ENCODE measurements at regions not wholly inside any gene's neighbourhood (a gene's known extent, or its start where the extent isn't known, plus 50 kb on each side); places are given as distances from the start of the nearest gene placed in this dataset.

GRCh38 chr2:3138621-3139020 is 239.0 kb downstream of the EIPR1 start:
- peaks cover 0 to 6% (median 4%) of the 10 kb centered on the region in 4 donors for H3K9me3 ChIP-seq (ENCODE audit: control insufficient read depth in 4 of 4, low read length in 3 of 4)
- H3K27ac ChIP-seq (ENCODE audit: low read depth in 1 of 2, low read length in 2 of 2): no peak overlapping the region
- H3K9ac ChIP-seq (ENCODE audit: low read depth in 1 of 2, low read length in 2 of 2): no peak overlapping the region
- no peaks in the 10 kb centered on the region for H3K27me3 ChIP-seq (ENCODE audit: control insufficient read depth in 4 of 4, insufficient read depth in 4 of 4, low read length in 3 of 4)
- no peak overlapping the region for H3K4me3 ChIP-seq (ENCODE audit: low read depth in 1 of 3, low read length in 3 of 3)
- TF ChIP-seq CTCF (IDR thresholded peaks at IDR 0.05; ENCODE audit: low read depth, low read length, missing input control) (no peak), HNF4A (conservative IDR thresholded peaks at IDR 0.05) (no peak), FOXA1 (IDR thresholded peaks at IDR 0.05) (no peak), TAF1 (conservative IDR thresholded peaks at IDR 0.05) (no peak), MAX (IDR thresholded peaks at IDR 0.05) (no peak), RXRA (IDR thresholded peaks at IDR 0.05) (no peak), ATF3 (IDR thresholded peaks at IDR 0.05) (no peak)
- DNase-seq (ENCODE audit: low spot score): no peak
- H3K36me3 ChIP-seq (ENCODE audit: control insufficient read depth in 4 of 4, insufficient read depth in 3 of 4, low read depth in 1 of 4, low read length in 3 of 4): no peaks in the 10 kb centered on the region
- no peaks in the 10 kb centered on the region for H3K4me1 ChIP-seq (ENCODE audit: control insufficient read depth in 4 of 4, insufficient read depth in 4 of 4, low read length in 3 of 4)
- 90% methylated on average over 9 of the region's 9 CpGs for WGBS

- 92% methylated on average over 5 of the region's 5 CpGs for WGBS
These were observed 239.8 kb downstream of the EIPR1 start for GRCh38 chr2:3137651-3138300.

More at GRCh38 chr2:3137651-3138300, 239.8 kb downstream of the EIPR1 start:
- Histone ChIP-seq H3K9ac (ENCODE audit: low read depth in 1 of 2, low read length in 2 of 2) (no peak overlapping the region), H3K27me3 (ENCODE audit: control insufficient read depth in 4 of 4, insufficient read depth in 4 of 4, low read length in 3 of 4) (no peaks in the 10 kb centered on the region), H3K36me3 (ENCODE audit: control insufficient read depth in 4 of 4, insufficient read depth in 3 of 4, low read depth in 1 of 4, low read length in 3 of 4) (no peaks in the 10 kb centered on the region), H3K9me3 (ENCODE audit: control insufficient read depth in 4 of 4, low read length in 3 of 4) (peaks cover 0 to 6% (median 4%) of the 10 kb centered on the region in 4 donors), H3K4me1 (ENCODE audit: control insufficient read depth in 4 of 4, insufficient read depth in 4 of 4, low read length in 3 of 4) (no peaks in the 10 kb centered on the region), H3K27ac (ENCODE audit: low read depth in 1 of 2, low read length in 2 of 2) (no peak overlapping the region), H3K4me3 (ENCODE audit: low read depth in 1 of 3, low read length in 3 of 3) (no peak overlapping the region)
- TF ChIP-seq CTCF (IDR thresholded peaks at IDR 0.05; ENCODE audit: low read depth, low read length, missing input control) (no peak), RAD21 (IDR thresholded peaks at IDR 0.05) (no peak), NR2F2 (IDR thresholded peaks at IDR 0.05) (no peak), YY1 (IDR thresholded peaks at IDR 0.05) (no peak), REST (IDR thresholded peaks at IDR 0.05) (no peak), FOXA2 (IDR thresholded peaks at IDR 0.05) (no peak), ZBTB33 (IDR thresholded peaks at IDR 0.05) (no peak), GABPA (IDR thresholded peaks at IDR 0.05 in 1 of 2, conservative IDR thresholded peaks at IDR 0.05 in 1 of 2) (no peak), MAX (IDR thresholded peaks at IDR 0.05) (no peak), SP1 (IDR thresholded peaks at IDR 0.05) (no peak), EGR1 (IDR thresholded peaks at IDR 0.05; ENCODE audit: low read depth in 2 of 2) (no peak)
- no peak for DNase-seq (ENCODE audit: low spot score)

Data from liver (tissue), 8 donors.